Spleen (tissue), 11 donors: ENCODE measurements at regions not wholly inside any gene's neighbourhood (a gene's known extent, or its start where the extent isn't known, plus 50 kb on each side); places are given as distances from the start of the nearest gene placed in this dataset.

Experiments used
- DNase-seq: peaks from one replicate; pipeline ENCODE4 v3.0.0-alpha.2; 2020
- H3K27ac ChIP-seq, 8 donors: fragments of 200-600 bp; sonication (generic) in 7 of 8; 1 replicate in 4 of 8; 2 replicates in 4 of 8; pipeline versions ENCODE4 v1.5.0 to v1.8.0; 2016 to 2021; ENCODE audit warnings: inconsistent platforms in 4 of 8, mild to moderate bottlenecking in 4 of 8, moderate library complexity in 1 of 8
- H3K27me3 ChIP-seq, 7 donors: fragments of 200-600 bp; sonication (generic) in 6 of 7; replicated peaks in 1 of 7; 1 replicate in 4 of 7; 2 replicates in 3 of 7; pipeline versions ENCODE4 v1.5.0 to v1.8.0; 2016 to 2021; ENCODE audit warnings: inconsistent platforms in 3 of 7, mild to moderate bottlenecking in 1 of 7
- H3K36me3 ChIP-seq, 6 donors: fragments of 200-600 bp; sonication (generic) in 5 of 6; 1 replicate in 4 of 6; 2 replicates in 2 of 6; pipeline versions ENCODE4 v1.5.0 to v1.8.0; 2016 to 2021; ENCODE audit warnings: inconsistent platforms in 2 of 6
- H3K4me1 ChIP-seq, 6 donors: fragments of 200-600 bp; sonication (generic) in 5 of 6; 1 replicate in 3 of 6; 2 replicates in 3 of 6; pipeline versions ENCODE4 v1.5.0 to v1.8.0; 2016 to 2021; ENCODE audit warnings: inconsistent platforms in 3 of 6
- H3K4me3 ChIP-seq, 8 donors: fragments of 200-600 bp; sonication (generic) in 7 of 8; 1 replicate in 4 of 8; 2 replicates in 4 of 8; pipeline versions ENCODE4 v1.5.0 to v1.8.0; 2016 to 2021; ENCODE audit warnings: inconsistent platforms in 4 of 8, mild to moderate bottlenecking in 4 of 8, moderate library complexity in 2 of 8
- H3K9me3 ChIP-seq, 8 donors: fragments of 200-600 bp; sonication (generic) in 7 of 8; 1 replicate in 4 of 8; 2 replicates in 4 of 8; pipeline versions ENCODE4 v1.5.0 to v1.8.0; 2016 to 2021; ENCODE audit warnings: inconsistent platforms in 4 of 8
- POLR2A ChIP-seq, 3 donors: fragments of 450-650 bp; IDR thresholded peaks; one replicate each; pipeline ENCODE4 v1.5.1; 2017; ENCODE audit warnings: antibody characterized with exemption in 3 of 3, mild to moderate bottlenecking in 1 of 3
- POLR2AphosphoS5 ChIP-seq, 3 donors: sonication (generic); formaldehyde crosslinking; IDR thresholded peaks; one replicate each; pipeline ENCODE4 v1.5.1; 2017; ENCODE audit warnings: antibody characterized with exemption in 3 of 3
- WGBS, 5 donors: extraction: QIAGEN DNeasy Blood & Tissue Kit in 3 of 5; methylation state at CpG; one replicate each; pipeline versions ENCODE4 v1.1.5 to v1.1.7; 2013 to 2018; 5-methylcytosine and 5-hydroxymethylcytosine counted together
- intact Hi-C: fragments of 100-400 bp; cut with DNase I; formaldehyde crosslinking; loops from one replicate; pipeline ENCODE4 v1.15.0; 2023; ENCODE audit warnings: low total_unique reads
- TF ChIP-seq, protein P1 (sequence below), 11 experiments: fragments of 200-600 bp in 7 of 11; fragments of 450-650 bp in 4 of 11; sonication (generic) in 4 of 11; IDR thresholded peaks in 8 of 11; conservative IDR thresholded peaks in 3 of 11; 1 replicate in 7 of 11; 2 replicates in 4 of 11; pipeline versions ENCODE4 v1.4.0 to v1.8.0; 2016 to 2021; ENCODE audit warnings: antibody characterized with exemption in 11 of 11, inconsistent platforms in 4 of 11, mild to moderate bottlenecking in 1 of 11
- donor health status: healthy with polysubstance abuse.
- donor health status: DM: no; HTN: no; CAD: no; lungs with moderate emphysema.
- donor health status: DM: no; HTN: no; CAD: no.
- donor health status: Bipolar disorder and iron deficiency.
- donor health status: healthy.
- donor health status: DM: no; HTN: no; CAD: no.
- donor health status: DM: yes; HTN: yes; CAD: no.

DNA sequence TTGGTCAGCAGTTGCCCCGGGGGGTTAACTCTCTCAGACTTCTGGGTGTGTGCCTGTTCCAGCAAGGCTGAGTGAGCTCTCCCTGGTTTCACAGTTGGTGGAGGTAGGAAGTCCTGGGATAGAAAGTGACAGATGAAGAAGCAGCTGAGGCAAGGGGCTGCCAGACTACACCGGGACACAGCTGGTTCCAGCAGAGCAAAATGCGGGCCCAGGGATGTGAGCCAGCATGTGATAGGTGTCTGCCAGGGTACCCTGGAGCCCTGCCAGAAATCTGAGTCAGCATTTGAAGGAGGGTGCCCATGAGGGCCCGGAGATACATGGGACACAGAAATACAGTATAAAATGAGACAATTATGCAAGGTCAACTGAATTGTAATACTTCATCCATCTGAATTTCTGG is 79.3 kb upstream of the LGALSL start:
- Histone ChIP-seq H3K27me3 (peaks cover 0 to 6% (median 0%) of the 10 kb centered on the region in 7 donors), H3K4me3 (no peak overlapping the region), H3K27ac (no peak overlapping the region), H3K9me3 (no peaks in the 10 kb centered on the region), H3K36me3 (no peaks in the 10 kb centered on the region), H3K4me1 (no peaks in the 10 kb centered on the region)
- TF ChIP-seq, protein P1, sequence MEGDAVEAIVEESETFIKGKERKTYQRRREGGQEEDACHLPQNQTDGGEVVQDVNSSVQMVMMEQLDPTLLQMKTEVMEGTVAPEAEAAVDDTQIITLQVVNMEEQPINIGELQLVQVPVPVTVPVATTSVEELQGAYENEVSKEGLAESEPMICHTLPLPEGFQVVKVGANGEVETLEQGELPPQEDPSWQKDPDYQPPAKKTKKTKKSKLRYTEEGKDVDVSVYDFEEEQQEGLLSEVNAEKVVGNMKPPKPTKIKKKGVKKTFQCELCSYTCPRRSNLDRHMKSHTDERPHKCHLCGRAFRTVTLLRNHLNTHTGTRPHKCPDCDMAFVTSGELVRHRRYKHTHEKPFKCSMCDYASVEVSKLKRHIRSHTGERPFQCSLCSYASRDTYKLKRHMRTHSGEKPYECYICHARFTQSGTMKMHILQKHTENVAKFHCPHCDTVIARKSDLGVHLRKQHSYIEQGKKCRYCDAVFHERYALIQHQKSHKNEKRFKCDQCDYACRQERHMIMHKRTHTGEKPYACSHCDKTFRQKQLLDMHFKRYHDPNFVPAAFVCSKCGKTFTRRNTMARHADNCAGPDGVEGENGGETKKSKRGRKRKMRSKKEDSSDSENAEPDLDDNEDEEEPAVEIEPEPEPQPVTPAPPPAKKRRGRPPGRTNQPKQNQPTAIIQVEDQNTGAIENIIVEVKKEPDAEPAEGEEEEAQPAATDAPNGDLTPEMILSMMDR (IDR thresholded peaks at IDR 0.05 in 8 of 11, conservative IDR thresholded peaks at IDR 0.05 in 3 of 11) = no peak
- no peak for TF ChIP-seq POLR2A (IDR thresholded peaks at IDR 0.05)
- no peak for TF ChIP-seq POLR2AphosphoS5 (IDR thresholded peaks at IDR 0.05)
- intact Hi-C loops = no loop called here
- 43 to 62% (median 53%) methylated on average over 4 of the region's 4 CpGs for WGBS, 5 donors
- no peak for DNase-seq

DNA sequence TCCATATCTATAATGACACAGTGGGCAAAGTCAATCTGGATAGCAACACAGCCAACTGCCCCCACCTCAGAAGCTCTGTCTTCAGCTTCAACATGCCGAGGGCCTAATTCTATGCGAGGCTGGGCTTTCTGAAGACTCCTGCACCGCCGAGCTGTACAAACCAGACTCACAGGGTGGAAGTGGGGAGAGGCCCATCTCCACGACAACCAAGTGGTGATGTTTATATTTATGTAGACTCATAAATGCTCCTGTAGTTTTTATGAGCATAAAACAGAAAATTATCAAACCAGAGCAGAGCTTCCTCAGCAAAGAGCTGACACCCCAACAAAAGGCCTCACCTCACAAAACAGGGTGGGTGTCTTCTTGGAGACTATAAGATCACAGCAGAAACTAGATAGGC is 77.0 kb upstream of the LGALSL start:
- no peaks in the 10 kb centered on the region for H3K9me3 ChIP-seq
- 84 to 95% (median 86%) methylated on average over 5 of the region's 5 CpGs for WGBS, 5 donors
- H3K36me3 ChIP-seq = no peaks in the 10 kb centered on the region
- peaks cover 0 to 7% (median 0%) of the 10 kb centered on the region in 7 donors for H3K27me3 ChIP-seq
- H3K27ac ChIP-seq = no peak overlapping the region
- H3K4me1 ChIP-seq = no peaks in the 10 kb centered on the region
- intact Hi-C loops = no loop called here
- no peak for DNase-seq
- TF ChIP-seq, protein P1 (IDR thresholded peaks at IDR 0.05 in 8 of 11, conservative IDR thresholded peaks at IDR 0.05 in 3 of 11) = no peak
- TF ChIP-seq POLR2AphosphoS5 (IDR thresholded peaks at IDR 0.05) (no peak), POLR2A (IDR thresholded peaks at IDR 0.05) (no peak)
- no peak overlapping the region for H3K4me3 ChIP-seq

DNA sequence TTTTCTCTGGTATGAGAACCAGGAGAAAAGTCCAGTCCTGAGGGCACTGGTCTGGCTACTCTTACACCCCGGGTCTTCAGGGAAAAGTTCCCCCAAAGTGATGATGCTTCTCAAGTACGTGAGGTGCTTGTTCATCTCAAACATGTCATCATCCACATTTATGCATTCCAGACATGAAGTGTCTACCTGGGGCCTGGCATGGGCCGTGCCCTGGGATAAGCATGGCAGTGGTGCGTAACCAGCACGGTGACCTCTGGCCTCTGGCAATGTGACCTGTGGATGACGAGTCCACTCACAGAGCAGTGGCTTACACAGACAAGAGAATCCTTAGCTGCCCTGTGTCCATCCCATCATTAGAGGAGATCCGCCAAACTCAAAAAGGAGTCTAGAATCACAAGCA is 74.8 kb upstream of the LGALSL start:
- Histone ChIP-seq H3K4me3 (no peak overlapping the region), H3K4me1 (peaks cover 0 to 13% (median 7%) of the 10 kb centered on the region in 6 donors), H3K36me3 (no peaks in the 10 kb centered on the region), H3K27me3 (peaks cover 0 to 7% (median 0%) of the 10 kb centered on the region in 7 donors), H3K27ac (no peak overlapping the region), H3K9me3 (no peaks in the 10 kb centered on the region)
- WGBS, 5 donors = 90 to 97% (median 93%) methylated on average over 7 of the region's 7 CpGs
- DNase-seq = no peak
- no peak for TF ChIP-seq POLR2AphosphoS5 (IDR thresholded peaks at IDR 0.05)
- intact Hi-C loops = no loop called here

DNA sequence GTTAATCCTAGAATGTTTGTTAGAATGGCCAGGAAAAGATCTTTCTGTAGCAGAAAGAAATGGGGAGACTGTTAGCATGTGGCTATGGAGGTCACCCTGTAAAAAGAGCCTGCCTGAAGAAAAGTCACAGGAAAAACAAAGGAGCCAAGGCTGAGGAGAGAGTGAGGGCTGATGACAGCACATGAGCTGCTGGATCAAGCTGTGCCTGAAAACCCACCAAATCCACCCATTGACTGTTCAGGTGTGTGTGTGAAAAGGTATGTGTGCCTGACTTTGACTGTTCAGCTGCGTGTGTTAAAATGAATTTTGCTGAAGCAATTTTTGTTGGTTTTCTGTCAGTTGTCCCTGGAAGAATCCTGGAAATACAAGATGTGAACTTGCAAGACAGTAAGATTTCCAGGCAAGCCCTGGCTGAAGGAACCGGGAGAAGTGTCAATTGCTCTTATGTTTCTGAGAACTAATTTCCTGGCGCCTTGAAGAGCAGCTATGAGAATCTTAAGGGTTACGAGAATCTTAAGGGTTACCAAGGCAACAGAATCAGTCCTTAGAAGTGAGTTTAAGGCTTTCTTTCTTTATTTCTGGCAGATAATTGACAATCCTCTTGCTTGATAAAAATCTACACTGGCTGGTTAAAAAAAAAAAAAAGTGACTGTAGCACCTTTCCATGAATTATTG is 73.0 kb upstream of the LGALSL start:
- DNase-seq = no peak
- 79 to 88% (median 86%) methylated on average over 4 of the region's 4 CpGs for WGBS, 5 donors

More for the DNA sequence above, 73.0 kb upstream of the LGALSL start:
- Histone ChIP-seq H3K27me3 (peaks cover 0 to 7% (median 0%) of the 10 kb centered on the region in 7 donors), H3K4me1 (peaks cover 0 to 13% (median 7%) of the 10 kb centered on the region in 6 donors), H3K27ac (no peak overlapping the region), H3K9me3 (no peaks in the 10 kb centered on the region), H3K4me3 (no peak overlapping the region), H3K36me3 (no peaks in the 10 kb centered on the region)
- intact Hi-C loops = no loop called here
- no peak for TF ChIP-seq POLR2A (IDR thresholded peaks at IDR 0.05)
- no peak for TF ChIP-seq POLR2AphosphoS5 (IDR thresholded peaks at IDR 0.05)
- TF ChIP-seq, protein P1 (IDR thresholded peaks at IDR 0.05 in 8 of 11, conservative IDR thresholded peaks at IDR 0.05 in 3 of 11) = no peak
